Erythroblast (primary cell): ENCODE measurements at regions not wholly inside any gene's neighbourhood (a gene's known extent, or its start where the extent isn't known, plus 50 kb on each side); places are given as distances from the start of the nearest gene placed in this dataset.

Source experiments
- GATA1 ChIP-seq: IDR thresholded peaks from 2 replicates; pipeline ENCODE4 v1.6.1; 2011; ENCODE audit warnings: low read depth, mild to moderate bottlenecking, control low read depth, low read length, moderate library complexity
- POLR2A ChIP-seq: IDR thresholded peaks from 2 replicates; pipeline ENCODE4 v1.6.1; 2011; ENCODE audit warnings: mild to moderate bottlenecking, low read length

GRCh38 chr15:63452552-63453136 is 51.7 kb upstream of the USP3 start:
- TF ChIP-seq POLR2A (no peak), GATA1 (no peak)
